ENCODE measurements at regions not wholly inside any gene's neighbourhood (a gene's known extent, or its start where the extent isn't known, plus 50 kb on each side); places are given as distances from the start of the nearest gene placed in this dataset.

GRCh38 chr3:976006-976405, 116.8 kb upstream of the CNTN6 start:
- WGBS (ENCODE audit: insufficient coverage, low coverage, low lambda C conversion rate, missing lambda C conversion rate) = 49% methylated on average over 5 of the region's 5 CpGs
- no peak for ATAC-seq
- H3K27me3 ChIP-seq = no peaks in the 10 kb centered on the region
- intact Hi-C loops (cut with DNase I) = no loop called here
- no peak for DNase-seq
- no peak overlapping the region for H3K27ac ChIP-seq
- no peaks in the 10 kb centered on the region for H3K4me1 ChIP-seq
- no peaks in the 10 kb centered on the region for H3K9me3 ChIP-seq
- TF ChIP-seq POLR2A (IDR thresholded peaks at IDR 0.05) = no peak
- no peak for TF ChIP-seq CTCF (IDR thresholded peaks at IDR 0.05)
- H3K4me3 ChIP-seq = no peak overlapping the region
- no peaks in the 10 kb centered on the region for H3K36me3 ChIP-seq

GRCh38 chr3:981156-981555, 111.7 kb upstream of the CNTN6 start:
- intact Hi-C loops (cut with DNase I) = no loop called here
- no peak overlapping the region for H3K4me3 ChIP-seq
- no peak overlapping the region for H3K27ac ChIP-seq
- DNase-seq (no peak), ATAC-seq (no peak)
- H3K27me3 ChIP-seq = no peaks in the 10 kb centered on the region
- no peaks in the 10 kb centered on the region for H3K9me3 ChIP-seq
- 49% methylated on average over 3 of the region's 6 CpGs for WGBS (ENCODE audit: insufficient coverage, low coverage, low lambda C conversion rate, missing lambda C conversion rate)
- TF ChIP-seq CTCF (IDR thresholded peaks at IDR 0.05) (no peak), POLR2A (IDR thresholded peaks at IDR 0.05) (no peak)
- no peaks in the 10 kb centered on the region for H3K4me1 ChIP-seq
- no peaks in the 10 kb centered on the region for H3K36me3 ChIP-seq

GRCh38 chr3:988785-989184, 104.0 kb upstream of the CNTN6 start:
- Histone ChIP-seq H3K27ac (no peak overlapping the region), H3K27me3 (no peaks in the 10 kb centered on the region), H3K4me3 (no peak overlapping the region), H3K36me3 (no peaks in the 10 kb centered on the region), H3K4me1 (no peaks in the 10 kb centered on the region), H3K9me3 (no peaks in the 10 kb centered on the region)
- WGBS (ENCODE audit: insufficient coverage, low coverage, low lambda C conversion rate, missing lambda C conversion rate) = 57% methylated on average over 1 of the region's 1 CpG
- ATAC-seq = peak in 3 of 4 donors; percentile 47 to 64 (median 58)
- no peak for DNase-seq
- TF ChIP-seq POLR2A (IDR thresholded peaks at IDR 0.05) (no peak), CTCF (IDR thresholded peaks at IDR 0.05) (no peak)
- intact Hi-C loops (cut with DNase I) = no loop called here

- WGBS (ENCODE audit: insufficient coverage, low coverage, low lambda C conversion rate, missing lambda C conversion rate) = 35% methylated on average over 6 of the region's 6 CpGs
- no peak overlapping the region for H3K4me3 ChIP-seq
- TF ChIP-seq CTCF (IDR thresholded peaks at IDR 0.05) (no peak), POLR2A (IDR thresholded peaks at IDR 0.05) (no peak)
- DNase-seq (no peak), ATAC-seq (no peak)
- no peaks in the 10 kb centered on the region for H3K4me1 ChIP-seq
- H3K27ac ChIP-seq = no peak overlapping the region
- no peaks in the 10 kb centered on the region for H3K36me3 ChIP-seq
- intact Hi-C loops (cut with DNase I) = no loop called here
- H3K27me3 ChIP-seq = no peaks in the 10 kb centered on the region
- no peaks in the 10 kb centered on the region for H3K9me3 ChIP-seq
Measured at GRCh38 chr3:992871-993270, 100.0 kb upstream of the CNTN6 start.

- no peaks in the 10 kb centered on the region for H3K4me1 ChIP-seq
- intact Hi-C loops (cut with DNase I) = no loop called here
- H3K4me3 ChIP-seq = no peak overlapping the region
- TF ChIP-seq CTCF (IDR thresholded peaks at IDR 0.05) (no peak), POLR2A (IDR thresholded peaks at IDR 0.05) (no peak)
- WGBS (ENCODE audit: insufficient coverage, low coverage, low lambda C conversion rate, missing lambda C conversion rate) = 41% methylated on average over 1 of the region's 1 CpG
- H3K36me3 ChIP-seq = no peaks in the 10 kb centered on the region
- H3K27me3 ChIP-seq = no peaks in the 10 kb centered on the region
- H3K9me3 ChIP-seq = no peaks in the 10 kb centered on the region
- H3K27ac ChIP-seq = no peak overlapping the region
- DNase-seq (no peak), ATAC-seq (no peak)
Measured at GRCh38 chr3:1002010-1002409, 90.8 kb upstream of the CNTN6 start.

Measured in right lobe of liver (tissue), 6 donors.